GM12801 (cell line): ENCODE measurements at regions not wholly inside any gene's neighbourhood (a gene's known extent, or its start where the extent isn't known, plus 50 kb on each side); places are given as distances from the start of the nearest gene placed in this dataset.

Experiments used
- CTCF ChIP-seq: IDR thresholded peaks from one replicate; pipeline ENCODE4 v1.5.1; 2011; ENCODE audit warnings: control low read depth; ENCODE audit not compliant: insufficient read length; ENCODE audit errors: extremely low read depth

DNA sequence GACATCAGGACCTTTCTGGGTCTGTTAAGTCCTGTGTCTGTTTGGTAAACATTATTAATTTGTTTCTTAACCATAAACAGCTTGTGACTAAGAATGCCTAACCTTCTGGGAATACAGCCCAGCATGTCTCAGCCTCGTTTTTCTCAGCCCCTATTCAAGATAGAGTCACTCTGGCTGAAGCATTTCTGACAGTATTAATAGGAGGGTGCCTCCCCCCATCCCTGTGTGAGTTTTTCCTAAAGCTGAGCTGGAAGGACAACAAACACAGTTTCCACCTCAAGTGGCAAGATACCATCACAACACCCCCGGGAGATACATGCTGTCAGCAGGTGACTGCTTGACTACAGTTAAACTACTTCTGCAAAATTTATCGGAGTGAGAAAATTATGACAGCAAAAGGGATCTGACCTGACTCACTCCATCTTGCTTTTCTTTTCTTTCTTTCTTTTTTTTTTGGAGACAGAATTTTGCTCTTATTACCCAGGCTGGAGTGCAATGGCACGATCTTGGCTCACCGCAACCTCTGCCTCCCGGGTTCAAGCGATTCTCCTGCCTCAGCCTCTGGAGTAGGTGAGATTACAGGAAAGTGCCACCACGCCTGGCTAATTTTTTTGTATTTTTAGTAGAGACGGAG is 59.3 kb upstream of the ABCC4 start:
- TF ChIP-seq CTCF: no peak

- no peak for TF ChIP-seq CTCF
Measured at GRCh38 chr13:95361686-95362085, 60.4 kb upstream of the ABCC4 start.

DNA sequence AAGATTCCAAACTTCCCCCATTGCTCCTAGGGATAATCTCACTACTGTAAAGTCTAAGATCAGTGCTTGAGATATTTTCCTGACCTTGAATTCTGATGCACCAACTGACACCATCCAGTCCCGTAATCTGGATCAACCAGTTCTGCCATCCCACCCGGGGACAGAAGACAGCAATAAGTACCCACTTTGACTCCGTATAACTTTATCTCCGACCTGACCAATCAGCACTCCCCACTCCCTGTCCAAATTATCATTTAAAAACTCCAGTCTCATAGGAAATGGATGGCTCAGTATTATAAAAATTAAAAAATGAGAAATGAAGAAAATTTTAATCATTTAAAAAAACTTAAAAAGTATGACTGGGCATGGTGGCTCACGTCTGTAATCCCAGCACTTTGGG is 61.4 kb upstream of the ABCC4 start:
- no peak for TF ChIP-seq CTCF

GRCh38 chr13:95367309-95367843 is 66.1 kb upstream of the ABCC4 start:
- TF ChIP-seq CTCF: no peak

DNA sequence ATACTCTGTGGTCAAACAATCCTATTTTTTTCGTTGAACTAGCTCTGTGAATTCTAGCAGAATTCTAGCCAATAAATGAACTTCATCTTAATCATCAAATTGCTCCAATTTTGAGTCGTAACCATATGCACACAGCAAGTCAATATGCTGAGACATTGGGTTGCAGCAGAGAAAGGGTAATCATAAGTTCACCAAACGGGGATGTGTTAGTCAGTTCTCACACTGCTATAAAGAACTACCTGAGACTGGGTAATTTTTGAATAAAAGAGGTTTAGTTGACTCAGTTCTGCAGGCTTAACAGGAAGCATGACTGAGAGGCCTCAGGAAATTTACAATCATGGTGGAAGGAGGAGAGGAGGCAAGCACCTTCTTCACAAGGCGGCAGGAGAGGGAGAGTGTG is 67.7 kb upstream of the ABCC4 start:
- TF ChIP-seq CTCF: no peak

- TF ChIP-seq CTCF: no peak
Measured at GRCh38 chr13:95375706-95376105, 74.5 kb upstream of the ABCC4 start.

DNA sequence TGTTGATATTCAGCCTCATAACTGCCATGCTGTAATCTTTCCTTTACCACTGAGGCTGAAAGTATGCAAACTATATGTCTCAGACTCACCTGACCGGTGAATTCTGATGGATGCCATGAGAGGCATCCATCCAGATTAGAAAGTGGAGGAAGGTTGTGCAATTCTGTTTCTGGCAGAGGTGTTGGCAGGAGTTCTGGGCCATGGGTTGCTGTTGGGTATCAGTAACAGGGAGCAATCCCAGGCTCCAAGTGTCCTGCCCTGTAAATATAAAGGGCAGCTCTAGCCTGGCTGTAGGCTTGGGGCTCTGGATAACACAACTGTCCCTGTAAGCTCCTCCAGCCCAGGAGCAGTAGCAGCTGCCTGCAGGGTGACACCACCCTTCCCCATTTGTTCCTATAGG is 77.4 kb upstream of the ABCC4 start:
- TF ChIP-seq CTCF: no peak
